GM12892 (cell line): ENCODE measurements at regions not wholly inside any gene's neighbourhood (a gene's known extent, or its start where the extent isn't known, plus 50 kb on each side); places are given as distances from the start of the nearest gene placed in this dataset.

Source experiments
- POLR2A ChIP-seq: IDR thresholded peaks from 2 replicates; pipeline ENCODE4 v1.6.1; 2011; ENCODE audit warnings: low read depth, low read length, control low read depth
- POLR2AphosphoS5 ChIP-seq: IDR thresholded peaks from 2 replicates; pipeline ENCODE4 v1.6.1; 2011; ENCODE audit warnings: low read depth, low read length, control low read depth
- TAF1 ChIP-seq: IDR thresholded peaks from 2 replicates; pipeline ENCODE4 v1.6.1; 2011; ENCODE audit warnings: low read depth, mild to moderate bottlenecking, control low read depth, low read length, borderline replicate concordance

- no peak for TF ChIP-seq POLR2A
- no peak for TF ChIP-seq POLR2AphosphoS5
- no peak for TF ChIP-seq TAF1
These were observed 75.1 kb upstream of the OSBPL11 start for GRCh38 chr3:125670352-125670751.
